Occipital lobe (tissue), 1 donor: ENCODE measurements at regions not wholly inside any gene's neighbourhood (a gene's known extent, or its start where the extent isn't known, plus 50 kb on each side); places are given as distances from the start of the nearest gene placed in this dataset.
"Not testable (repeated sequence)": the region's sequence is repeated elsewhere in the genome, so short reads cannot be mapped to it uniquely, and the experiment has no call there.

Experiments
- DNase-seq: peaks from one replicate; lab custom pipeline; 2025; lab: John Stamatoyannopoulos, UW

DNA sequence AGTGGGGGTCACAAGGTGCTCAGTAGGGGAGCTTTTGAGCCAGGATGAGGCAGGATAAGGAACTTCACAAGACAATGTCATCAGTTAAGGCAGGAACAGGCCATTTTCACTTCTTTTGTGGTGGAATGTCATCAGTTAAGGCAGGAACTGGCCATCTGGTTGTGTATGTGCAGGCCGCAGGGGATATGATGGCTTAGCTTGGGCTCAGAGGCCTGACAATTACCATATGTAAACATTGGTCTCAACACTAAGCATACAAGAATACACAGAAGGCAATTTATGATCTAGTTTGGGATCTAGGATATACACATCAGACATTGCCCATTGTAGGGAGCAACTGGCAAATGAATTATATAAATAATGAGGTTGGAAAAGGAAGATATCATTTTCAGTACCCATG is 155.4 kb upstream of the CTSO start:
- DNase-seq = not testable (repeated sequence)

DNA sequence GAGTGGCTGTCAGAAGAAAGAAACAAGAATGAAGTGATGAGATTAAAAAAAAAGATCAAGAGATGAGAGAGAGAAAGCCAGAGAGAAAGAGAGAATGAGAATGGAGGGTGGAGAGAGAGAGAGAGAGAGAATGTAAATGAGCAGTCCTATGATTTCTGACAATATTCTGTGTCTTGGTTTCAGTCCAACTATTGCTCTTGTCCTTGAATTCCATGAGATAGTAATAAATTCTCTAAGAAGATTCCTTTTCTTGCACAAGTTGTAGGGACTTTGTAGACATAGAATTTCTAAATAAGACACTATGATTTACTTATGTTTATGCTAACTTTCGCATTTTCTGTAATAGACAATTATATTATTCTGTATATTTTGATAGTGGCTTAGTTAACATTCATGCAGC is 149.6 kb upstream of the CTSO start:
- no peak for DNase-seq

DNA sequence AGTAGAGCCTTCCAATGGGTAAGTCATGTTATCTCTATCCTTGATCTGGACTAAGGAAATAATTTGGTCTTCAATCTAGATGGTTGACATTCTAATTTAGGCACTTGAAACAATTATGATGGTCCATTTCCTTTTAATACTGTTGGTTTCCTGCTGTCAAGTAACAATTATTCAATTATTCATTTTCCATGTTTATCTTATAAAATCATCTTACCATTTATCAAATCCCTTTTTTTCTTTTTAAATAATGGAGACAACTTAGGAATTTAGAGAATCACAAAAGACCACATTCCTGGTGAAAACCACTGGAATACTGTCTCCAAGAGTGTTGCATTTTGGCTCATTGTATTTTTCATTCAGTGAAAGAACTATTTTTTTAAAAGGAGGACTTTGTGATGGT is 148.7 kb upstream of the CTSO start:
- DNase-seq = no peak

GRCh38 chr4:156101571-156101970 is 147.9 kb upstream of the CTSO start:
- no peak for DNase-seq

DNA sequence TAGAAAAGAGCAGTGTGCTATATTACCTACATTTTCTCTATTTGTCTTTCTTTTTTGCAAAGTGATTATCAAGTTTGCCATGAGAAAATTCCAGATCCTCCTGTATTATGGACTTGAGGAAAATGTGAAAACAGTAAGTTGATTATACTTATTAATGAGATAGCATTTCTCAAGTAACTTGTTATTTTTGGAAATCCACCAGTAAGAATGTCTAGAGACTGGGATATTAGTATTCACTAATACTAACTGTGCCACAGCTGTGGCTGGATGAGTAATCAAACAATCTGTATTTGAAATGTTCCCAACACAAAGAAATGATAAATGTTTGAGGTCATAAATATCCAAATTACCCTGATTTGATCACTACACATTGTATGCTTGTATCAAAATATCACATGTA is 147.0 kb upstream of the CTSO start:
- DNase-seq = no peak

- DNase-seq = no peak
These were observed 145.1 kb upstream of the CTSO start for GRCh38 chr4:156098805-156099204.

DNA sequence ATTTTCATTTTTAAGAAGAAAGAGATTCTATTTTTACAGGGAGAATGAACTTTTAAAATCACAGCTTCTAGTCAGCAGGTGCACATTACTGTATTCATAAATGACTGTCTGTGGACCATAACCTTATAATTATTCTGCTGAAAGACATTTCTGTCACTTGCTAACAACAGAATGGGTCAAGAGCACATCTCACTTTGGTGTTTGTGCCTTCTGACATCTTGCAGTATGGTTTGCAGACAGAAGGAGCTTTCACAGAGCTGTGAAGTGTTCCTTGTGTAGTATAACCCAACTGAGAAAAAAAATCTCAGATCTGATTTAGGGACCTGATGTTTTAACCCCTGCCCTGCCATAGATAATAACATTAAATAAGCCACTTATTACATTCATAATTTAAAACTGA is 131.4 kb upstream of the CTSO start:
- DNase-seq = no peak

GRCh38 chr4:156084373-156084772 is 130.7 kb upstream of the CTSO start:
- no peak for DNase-seq

- no peak for DNase-seq
These were observed 120.3 kb upstream of the CTSO start for GRCh38 chr4:156073976-156074375.

- no peak for DNase-seq
These were observed 107.0 kb upstream of the CTSO start for GRCh38 chr4:156060661-156061060.

GRCh38 chr4:156053174-156053573 is 99.5 kb upstream of the CTSO start:
- no peak for DNase-seq

DNA sequence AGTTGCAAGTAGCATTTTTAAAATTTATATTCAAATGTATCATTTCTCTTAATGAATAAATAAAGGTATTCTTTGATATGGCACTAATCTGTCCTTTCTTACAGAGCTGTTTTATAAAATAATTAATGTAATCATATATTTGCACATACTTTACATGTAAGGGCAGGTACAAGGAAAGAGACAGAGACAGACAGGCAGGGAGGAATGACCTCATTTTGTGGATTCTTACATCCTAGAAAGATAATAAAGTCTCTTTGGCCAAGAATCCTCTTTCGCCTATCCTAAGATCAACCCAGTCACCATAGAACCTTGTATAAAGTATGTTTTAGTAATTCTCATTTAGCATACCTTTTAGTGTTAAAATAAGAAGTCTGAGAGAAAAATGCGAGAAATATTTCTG is 98.5 kb upstream of the CTSO start:
- DNase-seq = no peak

DNA sequence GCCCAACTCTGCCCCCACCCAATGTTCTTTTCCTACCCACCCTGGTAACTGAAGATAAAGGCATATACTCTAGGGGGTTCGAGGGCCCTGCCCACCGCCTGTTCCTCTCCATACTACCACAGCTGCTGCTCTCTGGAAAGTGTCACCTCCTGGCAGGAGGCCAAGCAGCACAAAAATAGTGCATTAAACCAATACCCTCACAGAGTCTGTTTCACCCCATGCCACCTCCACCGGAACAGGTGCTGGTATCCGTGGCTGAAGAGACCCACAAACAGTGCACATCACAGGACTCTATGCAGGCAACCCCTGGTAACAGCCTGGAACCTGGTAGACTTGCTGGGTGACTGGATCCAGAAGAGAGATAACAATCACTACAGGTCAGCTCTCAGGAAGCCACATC is 85.1 kb upstream of the CTSO start:
- no peak for DNase-seq

- no peak for DNase-seq
These were observed 82.8 kb upstream of the CTSO start for GRCh38 chr4:156036496-156036895.

GRCh38 chr4:156029691-156030090 is 76.0 kb upstream of the CTSO start:
- no peak for DNase-seq

- no peak for DNase-seq
These were observed 67.6 kb upstream of the CTSO start for GRCh38 chr4:156021298-156021697.

DNA sequence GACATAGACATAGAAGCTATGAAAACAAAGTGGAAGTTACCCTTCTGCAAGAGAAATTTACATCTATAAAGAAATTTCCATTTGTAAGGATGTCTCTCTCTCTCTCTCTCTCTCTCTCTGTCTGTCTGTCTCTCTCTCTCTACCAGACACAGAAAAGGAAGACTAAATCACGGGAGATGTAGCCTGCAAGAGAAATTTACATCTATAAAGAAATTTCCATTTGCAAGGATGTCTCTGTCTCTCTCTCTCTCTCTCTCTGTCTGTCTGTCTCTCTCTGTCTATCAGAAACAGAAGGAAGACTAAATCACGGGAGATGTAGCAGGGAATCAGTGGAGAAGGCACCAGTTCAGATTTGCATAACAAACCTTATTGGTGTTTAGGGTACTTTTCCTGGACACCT is 65.6 kb upstream of the CTSO start:
- DNase-seq = no peak

DNA sequence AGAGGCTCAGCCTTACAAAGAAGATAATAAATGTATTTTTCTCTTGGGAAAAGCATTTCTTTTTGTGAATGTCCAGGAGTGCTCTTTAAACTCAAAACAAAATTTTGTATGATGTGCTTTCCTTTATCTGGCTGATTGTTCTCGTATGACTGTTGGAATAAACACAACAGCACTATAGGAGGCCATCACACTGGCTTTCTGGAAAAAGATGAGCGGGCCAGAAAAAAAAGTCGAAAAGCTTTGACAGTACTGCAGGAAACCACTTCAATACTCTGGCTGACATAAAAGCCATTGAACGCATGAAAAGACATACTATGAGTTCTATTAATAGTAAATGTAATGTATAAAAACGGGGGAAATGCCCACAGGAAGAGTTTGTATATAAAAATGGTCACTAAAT is 64.7 kb upstream of the CTSO start:
- no peak for DNase-seq

DNA sequence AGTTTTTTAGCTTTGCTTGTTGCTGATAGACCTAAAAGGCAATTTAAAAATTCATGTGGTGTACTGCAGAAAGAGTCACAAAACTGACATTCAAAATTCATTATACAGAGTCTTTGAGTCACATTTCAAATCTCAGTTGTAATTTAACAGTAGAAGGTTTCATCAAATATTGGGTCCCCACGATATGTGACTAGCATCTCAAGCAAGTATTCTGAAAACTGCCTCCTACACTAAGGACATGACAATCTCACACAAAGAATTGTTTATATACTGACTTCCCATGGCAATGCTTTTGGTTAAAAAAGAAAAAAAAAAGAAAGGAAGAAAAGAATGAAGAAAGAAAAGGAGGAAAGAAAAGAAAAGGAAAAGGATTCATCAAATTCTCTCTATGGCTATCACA is 62.1 kb upstream of the CTSO start:
- no peak for DNase-seq

- DNase-seq = no peak
These were observed 52.5 kb upstream of the CTSO start for GRCh38 chr4:156006192-156006591.
